IMR-90 (cell line): ENCODE measurements at regions not wholly inside any gene's neighbourhood (a gene's known extent, or its start where the extent isn't known, plus 50 kb on each side); places are given as distances from the start of the nearest gene placed in this dataset.

Experiments
- BHLHE40 ChIP-seq: fragments of 150-350 bp; IDR thresholded peaks from 2 replicates; pipeline ENCODE4 v1.6.1; 2016; ENCODE audit warnings: mild to moderate bottlenecking, low read depth, low read length
- CEBPB ChIP-seq: IDR thresholded peaks from 2 replicates; pipeline ENCODE4 v1.6.1; 2012; ENCODE audit warnings: low read depth, low read length, improper control_type of control experiment
- CHD1 ChIP-seq: IDR thresholded peaks from 2 replicates; pipeline ENCODE4 v1.6.1; 2012; ENCODE audit warnings: low read depth, low read length, improper control_type of control experiment
- FOS ChIP-seq: fragments of 150-350 bp; IDR thresholded peaks from 2 replicates; pipeline ENCODE4 v1.6.1; 2016; ENCODE audit warnings: low read depth, low read length
- MAFK ChIP-seq: IDR thresholded peaks from 2 replicates; pipeline ENCODE4 v1.6.1; 2012; ENCODE audit warnings: low read depth, low read length, improper control_type of control experiment
- MAZ ChIP-seq: IDR thresholded peaks from 2 replicates; pipeline ENCODE4 v1.6.1; 2012; ENCODE audit warnings: low read depth, mild to moderate bottlenecking, low read length, improper control_type of control experiment, moderate library complexity, borderline replicate concordance
- MXI1 ChIP-seq: IDR thresholded peaks from 2 replicates; pipeline ENCODE4 v1.6.1; 2012; ENCODE audit warnings: low read depth, mild to moderate bottlenecking, low read length, moderate library complexity, borderline replicate concordance
- NFE2L2 ChIP-seq: fragments of 150-350 bp; IDR thresholded peaks from 2 replicates; pipeline ENCODE4 v1.6.1; 2016; ENCODE audit warnings: low read depth, mild to moderate bottlenecking, low read length
- POLR2A ChIP-seq: IDR thresholded peaks from 2 replicates; pipeline ENCODE4 v1.6.1; 2012; ENCODE audit warnings: mild to moderate bottlenecking, low read depth, low read length
- RAD21 ChIP-seq: IDR thresholded peaks from 2 replicates; pipeline ENCODE4 v1.6.1; 2012; ENCODE audit warnings: low read length, improper control_type of control experiment
- RFX5 ChIP-seq: IDR thresholded peaks from 2 replicates; pipeline ENCODE4 v1.8.0; 2012; ENCODE audit warnings: low read depth, mild to moderate bottlenecking, low read length, moderate library complexity
- SMC3 ChIP-seq: fragments of 150-350 bp; IDR thresholded peaks from 2 replicates; pipeline ENCODE4 v1.6.1; 2016; ENCODE audit warnings: low read depth, mild to moderate bottlenecking, antibody characterized with exemption, low read length, moderate library complexity
- TF ChIP-seq, protein P1 (sequence below): conservative IDR thresholded peaks from 2 replicates; pipeline ENCODE4 v1.5.1; 2012; ENCODE audit warnings: mild to moderate bottlenecking, low read depth, low read length, improper control_type of control experiment
- TF ChIP-seq, protein P2 (sequence below): fragments of 150-350 bp; IDR thresholded peaks from 2 replicates; pipeline ENCODE4 v1.6.1; 2017; ENCODE audit warnings: mild to moderate bottlenecking, antibody characterized with exemption, low read length, low read depth

GRCh38 chr11:92659793-92660192, 309.7 kb upstream of the MTNR1B start:
- TF ChIP-seq, protein P1, sequence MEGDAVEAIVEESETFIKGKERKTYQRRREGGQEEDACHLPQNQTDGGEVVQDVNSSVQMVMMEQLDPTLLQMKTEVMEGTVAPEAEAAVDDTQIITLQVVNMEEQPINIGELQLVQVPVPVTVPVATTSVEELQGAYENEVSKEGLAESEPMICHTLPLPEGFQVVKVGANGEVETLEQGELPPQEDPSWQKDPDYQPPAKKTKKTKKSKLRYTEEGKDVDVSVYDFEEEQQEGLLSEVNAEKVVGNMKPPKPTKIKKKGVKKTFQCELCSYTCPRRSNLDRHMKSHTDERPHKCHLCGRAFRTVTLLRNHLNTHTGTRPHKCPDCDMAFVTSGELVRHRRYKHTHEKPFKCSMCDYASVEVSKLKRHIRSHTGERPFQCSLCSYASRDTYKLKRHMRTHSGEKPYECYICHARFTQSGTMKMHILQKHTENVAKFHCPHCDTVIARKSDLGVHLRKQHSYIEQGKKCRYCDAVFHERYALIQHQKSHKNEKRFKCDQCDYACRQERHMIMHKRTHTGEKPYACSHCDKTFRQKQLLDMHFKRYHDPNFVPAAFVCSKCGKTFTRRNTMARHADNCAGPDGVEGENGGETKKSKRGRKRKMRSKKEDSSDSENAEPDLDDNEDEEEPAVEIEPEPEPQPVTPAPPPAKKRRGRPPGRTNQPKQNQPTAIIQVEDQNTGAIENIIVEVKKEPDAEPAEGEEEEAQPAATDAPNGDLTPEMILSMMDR = no peak
- no peak for TF ChIP-seq CHD1
- no peak for TF ChIP-seq POLR2A
- TF ChIP-seq, protein P2, sequence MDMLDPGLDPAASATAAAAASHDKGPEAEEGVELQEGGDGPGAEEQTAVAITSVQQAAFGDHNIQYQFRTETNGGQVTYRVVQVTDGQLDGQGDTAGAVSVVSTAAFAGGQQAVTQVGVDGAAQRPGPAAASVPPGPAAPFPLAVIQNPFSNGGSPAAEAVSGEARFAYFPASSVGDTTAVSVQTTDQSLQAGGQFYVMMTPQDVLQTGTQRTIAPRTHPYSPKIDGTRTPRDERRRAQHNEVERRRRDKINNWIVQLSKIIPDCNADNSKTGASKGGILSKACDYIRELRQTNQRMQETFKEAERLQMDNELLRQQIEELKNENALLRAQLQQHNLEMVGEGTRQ = no peak
- TF ChIP-seq CEBPB = no peak
- no peak for TF ChIP-seq MAZ
- no peak for TF ChIP-seq RAD21
- TF ChIP-seq NFE2L2 = no peak
- TF ChIP-seq MXI1 = no peak
- TF ChIP-seq RFX5 = no peak
- TF ChIP-seq FOS = no peak
- TF ChIP-seq SMC3 = no peak
- no peak for TF ChIP-seq BHLHE40
- no peak for TF ChIP-seq MAFK
